GM12878 (cell line): ENCODE measurements at regions not wholly inside any gene's neighbourhood (a gene's known extent, or its start where the extent isn't known, plus 50 kb on each side); places are given as distances from the start of the nearest gene placed in this dataset.

Experiments
- CREB1 ChIP-seq: IDR thresholded peaks from 2 replicates; pipeline ENCODE4 v1.6.1; 2012; ENCODE audit warnings: low read depth, mild to moderate bottlenecking, inconsistent platforms
- CUX1 ChIP-seq: IDR thresholded peaks from 2 replicates; pipeline ENCODE4 v1.6.1; 2012; ENCODE audit warnings: improper control_type of control experiment, low read depth, low read length; ENCODE audit not compliant: insufficient replicate concordance
- EP300 ChIP-seq, 2 experiments: fragments of 150-350 bp in 1 of 2; IDR thresholded peaks; 2 replicates each; pipeline ENCODE4 v1.6.1; 2011 to 2012; ENCODE audit warnings: low read depth in 2 of 2, low read length in 2 of 2, borderline replicate concordance in 1 of 2, improper control_type of control experiment in 1 of 2, inconsistent platforms in 1 of 2; ENCODE audit not compliant: control insufficient read depth in 1 of 2
- ESRRA ChIP-seq: IDR thresholded peaks from 2 replicates; pipeline ENCODE4 v1.6.1; 2012; ENCODE audit warnings: mild to moderate bottlenecking, low read length, improper control_type of control experiment
- EZH2 ChIP-seq: IDR thresholded peaks from 2 replicates; pipeline ENCODE4 v1.6.1; 2012; ENCODE audit warnings: low read depth, mild to moderate bottlenecking, control low read depth, inconsistent platforms, low read length, borderline replicate concordance; ENCODE audit not compliant: control insufficient read depth
- POLR2A ChIP-seq: IDR thresholded peaks from 2 replicates; pipeline ENCODE4 v1.6.1; 2011; ENCODE audit warnings: low read depth, mild to moderate bottlenecking, low read length
- POLR2AphosphoS5 ChIP-seq: IDR thresholded peaks from 2 replicates; pipeline ENCODE4 v1.6.1; 2011; ENCODE audit warnings: mild to moderate bottlenecking, low read length, inconsistent platforms
- RAD21 ChIP-seq: IDR thresholded peaks from 2 replicates; pipeline ENCODE4 v1.6.1; 2011; ENCODE audit warnings: mild to moderate bottlenecking, low read depth, low read length, moderate library complexity; ENCODE audit not compliant: insufficient read depth
- ZNF592 ChIP-seq: fragments of 450-650 bp; IDR thresholded peaks from 2 replicates; pipeline ENCODE4 v1.6.1; 2017; ENCODE audit warnings: mild to moderate bottlenecking, moderate library complexity
- TF ChIP-seq, protein P1 (sequence below), 3 experiments: IDR thresholded peaks in 2 of 3; conservative IDR thresholded peaks in 1 of 3; 2 replicates each; pipeline ENCODE4 v1.5.1; 2011; ENCODE audit warnings: low read depth in 3 of 3, low read length in 3 of 3, mild to moderate bottlenecking in 3 of 3, control low read depth in 2 of 3, moderate library complexity in 2 of 3, inconsistent platforms in 1 of 3, mixed read lengths in 1 of 3; ENCODE audit not compliant: control insufficient read depth in 2 of 3, insufficient read depth in 1 of 3; ENCODE audit errors: extremely low read depth in 1 of 3

- TF ChIP-seq EZH2 (no peak), POLR2A (no peak), ESRRA (no peak), POLR2AphosphoS5 (no peak), CUX1 (no peak), ZNF592 (no peak), CREB1 (no peak), EP300 (IDR thresholded peaks at IDR 0.05; ENCODE audit: borderline replicate concordance in 1 of 2, control insufficient read depth in 1 of 2, low read depth in 2 of 2, low read length in 2 of 2) (no peak), RAD21 (no peak)
- TF ChIP-seq, protein P1, sequence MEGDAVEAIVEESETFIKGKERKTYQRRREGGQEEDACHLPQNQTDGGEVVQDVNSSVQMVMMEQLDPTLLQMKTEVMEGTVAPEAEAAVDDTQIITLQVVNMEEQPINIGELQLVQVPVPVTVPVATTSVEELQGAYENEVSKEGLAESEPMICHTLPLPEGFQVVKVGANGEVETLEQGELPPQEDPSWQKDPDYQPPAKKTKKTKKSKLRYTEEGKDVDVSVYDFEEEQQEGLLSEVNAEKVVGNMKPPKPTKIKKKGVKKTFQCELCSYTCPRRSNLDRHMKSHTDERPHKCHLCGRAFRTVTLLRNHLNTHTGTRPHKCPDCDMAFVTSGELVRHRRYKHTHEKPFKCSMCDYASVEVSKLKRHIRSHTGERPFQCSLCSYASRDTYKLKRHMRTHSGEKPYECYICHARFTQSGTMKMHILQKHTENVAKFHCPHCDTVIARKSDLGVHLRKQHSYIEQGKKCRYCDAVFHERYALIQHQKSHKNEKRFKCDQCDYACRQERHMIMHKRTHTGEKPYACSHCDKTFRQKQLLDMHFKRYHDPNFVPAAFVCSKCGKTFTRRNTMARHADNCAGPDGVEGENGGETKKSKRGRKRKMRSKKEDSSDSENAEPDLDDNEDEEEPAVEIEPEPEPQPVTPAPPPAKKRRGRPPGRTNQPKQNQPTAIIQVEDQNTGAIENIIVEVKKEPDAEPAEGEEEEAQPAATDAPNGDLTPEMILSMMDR (IDR thresholded peaks at IDR 0.05 in 2 of 3, conservative IDR thresholded peaks at IDR 0.05 in 1 of 3; ENCODE audit: control insufficient read depth in 2 of 3, extremely low read depth in 1 of 3, insufficient read depth in 1 of 3, low read depth in 3 of 3, low read length in 3 of 3), result no peak
These were observed 99.7 kb downstream of the FAM50B start for GRCh38 chr6:3948866-3949265.
